ENCODE measurements at regions not wholly inside any gene's neighbourhood (a gene's known extent, or its start where the extent isn't known, plus 50 kb on each side); places are given as distances from the start of the nearest gene placed in this dataset.

DNA sequence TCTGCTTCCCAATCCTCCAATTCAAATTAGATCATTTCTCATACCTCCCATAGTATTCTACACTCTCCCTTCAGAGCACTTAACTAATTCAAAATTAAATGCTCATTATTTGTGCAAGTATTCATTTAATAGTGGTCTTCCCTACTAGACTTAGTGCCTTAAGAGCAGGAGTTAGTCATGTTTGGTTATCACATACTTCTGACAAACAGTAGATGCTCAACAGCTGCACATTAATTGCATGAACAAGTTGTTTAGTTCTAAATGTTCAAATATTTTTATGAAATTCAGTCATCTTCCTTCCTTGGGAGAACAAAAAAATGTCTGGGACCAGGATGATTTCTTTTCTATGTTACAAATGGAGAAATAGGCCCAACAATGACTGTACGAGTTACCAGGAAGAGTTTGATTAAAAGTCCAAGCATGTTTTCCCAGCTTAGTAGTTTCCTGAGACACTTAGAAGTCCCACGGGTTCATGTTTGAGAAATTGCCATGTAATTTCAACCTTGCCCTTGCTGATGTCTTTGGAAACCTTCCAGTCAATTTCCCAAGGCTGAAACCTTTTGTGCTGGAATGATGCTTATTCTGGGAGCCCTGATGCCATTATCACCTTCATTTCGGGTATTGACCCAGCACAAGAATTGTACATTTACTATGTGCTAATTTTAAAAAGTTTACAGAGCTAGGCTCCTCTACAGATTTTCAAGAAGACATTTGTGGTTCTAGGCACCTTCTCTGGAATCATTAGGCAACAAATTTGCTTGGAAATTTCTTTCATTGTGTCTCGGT, 437.9 kb upstream of the PLXNA2 start:
- TF ChIP-seq LEF1 (IDR thresholded peaks at IDR 0.05; ENCODE audit: borderline replicate concordance) = no peak
- TF ChIP-seq ELF4 (IDR thresholded peaks at IDR 0.05) = no peak
- ChIA-PET POLR2A (no interaction called here), CTCF (no interaction called here)
- DNase-seq (ENCODE audit: extremely low spot score) = no peak

DNA sequence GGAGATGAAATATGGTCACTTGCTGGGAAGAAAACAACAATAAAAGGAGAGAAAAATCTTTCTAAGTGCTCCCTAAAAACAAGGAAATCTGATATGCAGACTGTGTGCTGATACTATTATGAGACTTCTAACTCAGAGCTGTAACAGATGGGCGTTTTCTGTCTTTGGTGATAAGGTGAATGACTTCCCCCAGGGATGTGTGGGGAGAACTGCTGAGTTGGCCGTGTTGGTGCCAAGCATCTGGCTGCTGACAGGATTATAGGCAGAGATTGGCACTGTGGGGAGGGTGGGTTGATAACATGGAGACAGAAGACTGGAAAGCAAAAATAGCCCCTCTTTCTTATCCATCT, 438.5 kb upstream of the PLXNA2 start:
- TF ChIP-seq SUZ12 (IDR thresholded peaks at IDR 0.05) (no peak), L3MBTL2 (conservative IDR thresholded peaks at IDR 0.05) (no peak), ZNF384 (IDR thresholded peaks at IDR 0.05) (no peak), SP1 (IDR thresholded peaks at IDR 0.05) (no peak)
- ChIA-PET CTCF (no interaction called here), POLR2A (no interaction called here)
- no peak for DNase-seq (ENCODE audit: extremely low spot score)

DNA sequence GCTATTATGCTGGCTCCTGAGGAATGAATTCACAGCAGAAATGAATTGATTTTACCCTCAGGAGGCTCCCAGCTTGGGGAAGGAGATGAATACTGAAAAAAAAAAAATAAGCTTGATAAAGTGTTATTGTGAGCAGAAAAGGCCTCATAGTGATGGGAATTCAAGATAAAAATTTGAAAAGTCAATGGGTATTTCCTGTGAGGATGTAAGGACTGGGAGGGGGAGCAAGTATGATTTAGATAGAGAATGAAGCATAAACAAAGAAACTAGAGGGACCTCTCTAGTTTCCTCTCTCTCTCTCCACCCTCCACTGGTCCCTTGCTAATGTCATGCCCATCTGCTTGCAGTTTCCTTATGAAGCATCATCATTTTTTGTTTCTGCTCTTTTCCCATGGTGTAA, 439.0 kb upstream of the PLXNA2 start:
- DNase-seq (ENCODE audit: extremely low spot score) = no peak
- TF ChIP-seq ELF4 (IDR thresholded peaks at IDR 0.05) = no peak
- no peak for TF ChIP-seq TARDBP (IDR thresholded peaks at IDR 0.05)
- no peak for TF ChIP-seq SUZ12 (IDR thresholded peaks at IDR 0.05)
- no peak for TF ChIP-seq L3MBTL2 (conservative IDR thresholded peaks at IDR 0.05)
- TF ChIP-seq ZNF384 (IDR thresholded peaks at IDR 0.05) = no peak
- no peak for TF ChIP-seq FOXA1 (IDR thresholded peaks at IDR 0.05)
- no peak for TF ChIP-seq HDGF (IDR thresholded peaks at IDR 0.05; ENCODE audit: borderline replicate concordance)
- TF ChIP-seq LEF1 (IDR thresholded peaks at IDR 0.05; ENCODE audit: borderline replicate concordance) = no peak
- TF ChIP-seq BHLHE40 (IDR thresholded peaks at IDR 0.05; ENCODE audit: borderline replicate concordance) = no peak
- no peak for TF ChIP-seq ARNT (IDR thresholded peaks at IDR 0.05)
- no peak for TF ChIP-seq FOXM1 (IDR thresholded peaks at IDR 0.05; ENCODE audit: borderline replicate concordance)
- no peak for TF ChIP-seq NFRKB (IDR thresholded peaks at IDR 0.05)
- TF ChIP-seq CTBP1 (IDR thresholded peaks at IDR 0.05; ENCODE audit: borderline replicate concordance) = no peak
- CTCF ChIA-PET = no interaction called here
- POLR2A ChIA-PET = no interaction called here

DNA sequence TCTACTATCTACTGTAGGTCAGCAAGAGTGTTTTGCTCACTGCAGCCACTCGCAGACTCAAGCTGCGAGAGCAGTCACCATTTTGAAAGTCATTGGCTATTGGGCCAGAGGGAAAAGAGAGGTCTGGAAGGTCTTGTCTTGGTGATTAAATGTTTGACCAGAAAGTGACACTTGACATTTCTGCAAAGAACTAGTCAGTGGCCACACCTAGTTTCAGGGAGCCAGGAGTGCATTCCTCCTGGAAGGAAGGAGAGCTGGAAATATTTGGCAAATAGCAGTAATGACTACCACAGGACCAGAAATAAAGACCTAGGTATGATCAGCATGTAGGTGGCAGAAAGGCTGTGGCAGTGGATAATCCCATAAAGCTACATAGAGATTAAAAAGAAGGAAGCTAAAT, 440.0 kb upstream of the PLXNA2 start:
- ChIA-PET POLR2A (no interaction called here), CTCF (interaction anchor here (0.6 kb wide), 1 partner anchor 238 kb away, joined by 3 read pairs; no protein-coding TSS in a partner anchor)
- TF ChIP-seq FOXM1 (IDR thresholded peaks at IDR 0.05; ENCODE audit: borderline replicate concordance) (no peak), SP1 (IDR thresholded peaks at IDR 0.05) (no peak), SUZ12 (IDR thresholded peaks at IDR 0.05) (no peak), TARDBP (IDR thresholded peaks at IDR 0.05) (no peak), NFRKB (IDR thresholded peaks at IDR 0.05) (no peak)
- DNase-seq (ENCODE audit: extremely low spot score) = no peak

DNA sequence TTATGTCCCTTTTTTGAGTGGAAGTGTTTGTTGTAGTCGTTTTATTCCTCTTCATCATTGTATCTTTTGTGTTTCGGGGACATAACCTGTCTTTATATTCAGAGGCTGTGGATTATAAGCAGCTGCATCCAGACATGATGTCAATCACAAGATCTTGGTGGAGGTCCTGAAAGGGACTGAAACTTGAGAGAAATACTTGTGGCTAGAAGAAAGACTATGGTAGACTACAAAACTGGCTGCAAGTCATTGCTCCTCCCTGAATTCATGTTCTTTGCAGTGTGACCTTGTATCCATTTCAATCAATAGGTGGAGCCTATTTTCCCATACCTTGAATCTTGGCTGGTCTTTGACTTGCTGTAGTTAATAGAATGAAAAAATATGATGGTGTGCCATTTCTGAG, 442.4 kb upstream of the PLXNA2 start:
- TF ChIP-seq L3MBTL2 (conservative IDR thresholded peaks at IDR 0.05) (no peak), LEF1 (IDR thresholded peaks at IDR 0.05; ENCODE audit: borderline replicate concordance) (no peak), FOXK2 (IDR thresholded peaks at IDR 0.05) (no peak), BHLHE40 (IDR thresholded peaks at IDR 0.05; ENCODE audit: borderline replicate concordance) (no peak), ZNF384 (IDR thresholded peaks at IDR 0.05) (no peak), SUZ12 (IDR thresholded peaks at IDR 0.05) (no peak)
- POLR2A ChIA-PET = no interaction called here
- no peak for DNase-seq (ENCODE audit: extremely low spot score)
- CTCF ChIA-PET = no interaction called here

DNA sequence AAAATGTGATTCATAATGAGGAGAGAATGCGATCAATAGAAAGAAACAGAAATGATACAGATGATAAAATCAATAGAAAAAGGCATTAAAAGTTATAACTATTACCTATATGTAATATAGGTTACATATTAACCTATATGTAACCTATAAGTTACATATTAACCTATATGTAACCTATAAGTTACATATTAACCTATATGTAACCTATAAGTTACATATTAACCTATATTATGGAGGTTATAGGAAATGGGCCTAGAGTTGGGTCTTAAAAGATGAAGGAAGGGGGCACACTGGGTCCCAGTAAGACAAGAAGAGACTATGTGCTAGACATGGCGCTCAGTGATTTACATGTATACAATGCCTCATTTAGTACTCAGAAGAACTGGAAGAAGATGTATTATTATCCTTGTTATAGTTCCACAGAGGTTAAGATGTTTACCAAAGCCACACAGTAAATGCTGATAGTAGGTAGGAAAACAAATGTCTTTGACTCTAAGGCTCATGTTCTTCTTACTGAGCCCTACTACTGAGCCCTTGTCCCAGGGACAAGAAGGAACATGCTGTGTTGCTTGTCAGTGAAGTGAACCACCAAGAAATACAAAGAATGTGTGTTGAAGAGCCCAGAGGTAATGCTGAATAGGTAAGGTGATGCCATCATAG, 444.6 kb upstream of the PLXNA2 start:
- ChIA-PET POLR2A (no interaction called here), CTCF (no interaction called here)
- no peak for DNase-seq (ENCODE audit: extremely low spot score)
- TF ChIP-seq CTBP1 (IDR thresholded peaks at IDR 0.05; ENCODE audit: borderline replicate concordance) (no peak), FOXA1 (IDR thresholded peaks at IDR 0.05) (no peak), FOXK2 (IDR thresholded peaks at IDR 0.05) (no peak), HDGF (IDR thresholded peaks at IDR 0.05; ENCODE audit: borderline replicate concordance) (no peak), ELF4 (IDR thresholded peaks at IDR 0.05) (no peak), NFRKB (IDR thresholded peaks at IDR 0.05) (no peak), ARNT (IDR thresholded peaks at IDR 0.05) (no peak), BHLHE40 (IDR thresholded peaks at IDR 0.05; ENCODE audit: borderline replicate concordance) (no peak), SP1 (IDR thresholded peaks at IDR 0.05) (no peak), L3MBTL2 (conservative IDR thresholded peaks at IDR 0.05) (no peak), TARDBP (IDR thresholded peaks at IDR 0.05) (no peak), SUZ12 (IDR thresholded peaks at IDR 0.05) (no peak), FOXM1 (IDR thresholded peaks at IDR 0.05; ENCODE audit: borderline replicate concordance) (no peak)
- TF ChIP-seq, protein P1, sequence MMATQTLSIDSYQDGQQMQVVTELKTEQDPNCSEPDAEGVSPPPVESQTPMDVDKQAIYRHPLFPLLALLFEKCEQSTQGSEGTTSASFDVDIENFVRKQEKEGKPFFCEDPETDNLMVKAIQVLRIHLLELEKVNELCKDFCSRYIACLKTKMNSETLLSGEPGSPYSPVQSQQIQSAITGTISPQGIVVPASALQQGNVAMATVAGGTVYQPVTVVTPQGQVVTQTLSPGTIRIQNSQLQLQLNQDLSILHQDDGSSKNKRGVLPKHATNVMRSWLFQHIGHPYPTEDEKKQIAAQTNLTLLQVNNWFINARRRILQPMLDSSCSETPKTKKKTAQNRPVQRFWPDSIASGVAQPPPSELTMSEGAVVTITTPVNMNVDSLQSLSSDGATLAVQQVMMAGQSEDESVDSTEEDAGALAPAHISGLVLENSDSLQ (IDR thresholded peaks at IDR 0.05) = no peak

DNA sequence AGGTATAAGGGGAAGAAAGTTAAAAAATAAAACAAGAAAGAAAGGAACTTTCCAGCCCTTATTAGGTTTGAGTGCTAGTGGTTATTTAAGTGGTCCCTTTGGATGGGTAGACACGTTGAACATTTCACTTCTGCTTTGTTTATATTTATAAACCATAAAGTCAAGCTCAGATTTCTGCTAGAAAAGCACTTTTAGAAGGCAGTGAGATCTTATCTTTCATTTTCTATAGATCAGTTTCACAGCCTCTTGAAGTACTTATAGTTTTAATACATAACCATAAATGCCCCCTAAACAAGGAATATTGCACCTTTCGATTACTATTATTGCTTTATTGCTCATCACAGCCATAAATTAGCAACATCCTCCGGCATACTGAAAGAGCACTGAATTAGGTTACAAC, 446.8 kb upstream of the PLXNA2 start:
- CTCF ChIA-PET = no interaction called here
- TF ChIP-seq L3MBTL2 (conservative IDR thresholded peaks at IDR 0.05) (no peak), LEF1 (IDR thresholded peaks at IDR 0.05; ENCODE audit: borderline replicate concordance) (no peak), ARNT (IDR thresholded peaks at IDR 0.05) (no peak), ZNF384 (IDR thresholded peaks at IDR 0.05) (no peak), CTBP1 (IDR thresholded peaks at IDR 0.05; ENCODE audit: borderline replicate concordance) (no peak)
- POLR2A ChIA-PET = no interaction called here
- no peak for DNase-seq (ENCODE audit: extremely low spot score)

DNA sequence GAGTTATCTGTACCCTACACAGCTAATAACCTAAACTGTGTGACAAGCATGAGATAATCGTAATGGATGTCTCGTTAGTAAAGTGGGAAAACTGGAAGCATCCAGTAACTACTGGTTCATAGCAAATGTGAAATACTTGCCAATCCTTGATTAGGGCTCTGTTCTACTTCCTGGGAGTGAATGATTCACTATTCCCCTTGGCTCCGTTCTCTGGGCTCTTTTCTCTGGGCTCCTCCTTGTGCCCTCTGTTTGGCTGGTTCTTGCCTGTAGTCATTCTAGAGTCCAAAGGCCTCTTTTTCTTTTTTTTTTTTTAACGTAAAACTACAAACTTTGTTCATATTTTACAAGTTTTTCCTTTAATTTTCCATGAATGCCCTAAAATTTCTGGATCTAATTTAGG, 465.8 kb upstream of the PLXNA2 start:
- ChIA-PET CTCF (no interaction called here), POLR2A (no interaction called here)
- TF ChIP-seq, protein P1 (IDR thresholded peaks at IDR 0.05) = no peak
- no peak for TF ChIP-seq FOXK2 (IDR thresholded peaks at IDR 0.05)
- TF ChIP-seq L3MBTL2 (conservative IDR thresholded peaks at IDR 0.05) = no peak
- no peak for TF ChIP-seq FOXM1 (IDR thresholded peaks at IDR 0.05; ENCODE audit: borderline replicate concordance)
- no peak for TF ChIP-seq NFRKB (IDR thresholded peaks at IDR 0.05)
- no peak for TF ChIP-seq LEF1 (IDR thresholded peaks at IDR 0.05; ENCODE audit: borderline replicate concordance)
- TF ChIP-seq SUZ12 (IDR thresholded peaks at IDR 0.05) = no peak
- no peak for TF ChIP-seq BHLHE40 (IDR thresholded peaks at IDR 0.05; ENCODE audit: borderline replicate concordance)
- no peak for TF ChIP-seq ZNF384 (IDR thresholded peaks at IDR 0.05)
- no peak for TF ChIP-seq TARDBP (IDR thresholded peaks at IDR 0.05)
- TF ChIP-seq HDGF (IDR thresholded peaks at IDR 0.05; ENCODE audit: borderline replicate concordance) = no peak
- no peak for TF ChIP-seq ARNT (IDR thresholded peaks at IDR 0.05)
- TF ChIP-seq CTBP1 (IDR thresholded peaks at IDR 0.05; ENCODE audit: borderline replicate concordance) = no peak
- no peak for TF ChIP-seq SP1 (IDR thresholded peaks at IDR 0.05)
- TF ChIP-seq ELF4 (IDR thresholded peaks at IDR 0.05) = no peak
- TF ChIP-seq FOXA1 (IDR thresholded peaks at IDR 0.05) = no peak

More for the DNA sequence above, 465.8 kb upstream of the PLXNA2 start:
- DNase-seq (ENCODE audit: extremely low spot score) = no peak
